IMR-90 (cell line): ENCODE measurements at regions not wholly inside any gene's neighbourhood (a gene's known extent, or its start where the extent isn't known, plus 50 kb on each side); places are given as distances from the start of the nearest gene placed in this dataset.
"Not testable (repeated sequence)": the region's sequence is repeated elsewhere in the genome, so short reads cannot be mapped to it uniquely, and the experiment has no call there.

ENCODE experiments used
- BHLHE40 ChIP-seq: fragments of 150-350 bp; IDR thresholded peaks from 2 replicates; pipeline ENCODE4 v1.6.1; 2016; ENCODE audit warnings: mild to moderate bottlenecking, low read depth, low read length
- CEBPB ChIP-seq: IDR thresholded peaks from 2 replicates; pipeline ENCODE4 v1.6.1; 2012; ENCODE audit warnings: low read depth, low read length, improper control_type of control experiment
- CTCF ChIP-seq: conservative IDR thresholded peaks from 2 replicates; pipeline ENCODE4 v1.5.1; 2012; ENCODE audit warnings: mild to moderate bottlenecking, low read depth, low read length, improper control_type of control experiment
- ELK1 ChIP-seq: fragments of 150-350 bp; IDR thresholded peaks from 2 replicates; pipeline ENCODE4 v1.6.1; 2016; ENCODE audit warnings: low read depth, mild to moderate bottlenecking, low read length, moderate library complexity, borderline replicate concordance
- MAFK ChIP-seq: IDR thresholded peaks from 2 replicates; pipeline ENCODE4 v1.6.1; 2012; ENCODE audit warnings: low read depth, low read length, improper control_type of control experiment
- MAZ ChIP-seq: IDR thresholded peaks from 2 replicates; pipeline ENCODE4 v1.6.1; 2012; ENCODE audit warnings: low read depth, mild to moderate bottlenecking, low read length, improper control_type of control experiment, moderate library complexity, borderline replicate concordance
- POLR2A ChIP-seq: IDR thresholded peaks from 2 replicates; pipeline ENCODE4 v1.6.1; 2012; ENCODE audit warnings: mild to moderate bottlenecking, low read depth, low read length
- RAD21 ChIP-seq: IDR thresholded peaks from 2 replicates; pipeline ENCODE4 v1.6.1; 2012; ENCODE audit warnings: low read length, improper control_type of control experiment
- RFX5 ChIP-seq: IDR thresholded peaks from 2 replicates; pipeline ENCODE4 v1.8.0; 2012; ENCODE audit warnings: low read depth, mild to moderate bottlenecking, low read length, moderate library complexity
- USF2 ChIP-seq: fragments of 150-350 bp; IDR thresholded peaks from 2 replicates; pipeline ENCODE4 v1.6.1; 2017; ENCODE audit warnings: mild to moderate bottlenecking, antibody characterized with exemption, low read length, low read depth

- not testable (repeated sequence) for TF ChIP-seq POLR2A, BHLHE40, ELK1, CTCF, RAD21, CEBPB, USF2, RFX5, MAFK, MAZ
Measured at GRCh38 chr3:125775106-125775505, 179.8 kb upstream of the OSBPL11 start.
